ENCODE measurements at regions not wholly inside any gene's neighbourhood (a gene's known extent, or its start where the extent isn't known, plus 50 kb on each side); places are given as distances from the start of the nearest gene placed in this dataset.

DNA sequence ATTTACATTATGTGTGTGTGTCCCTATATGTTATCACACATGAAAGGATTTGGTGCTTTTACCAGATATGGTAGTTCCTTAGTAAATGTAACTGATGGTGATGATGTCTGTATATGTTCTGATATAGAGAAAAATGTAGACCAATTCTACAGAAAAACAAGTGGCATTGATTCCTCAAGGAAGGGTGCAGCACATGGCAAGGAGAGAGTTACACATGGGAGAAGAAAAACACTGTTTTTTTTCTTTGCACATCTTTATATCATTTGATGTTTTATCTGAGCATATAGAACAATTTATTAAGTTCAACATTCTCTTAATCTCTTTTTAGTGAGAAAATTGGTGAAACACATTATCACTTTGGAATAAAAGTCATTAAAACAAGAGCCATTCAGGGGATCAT lies 535.0 kb upstream of the KLF4 start:
- TF ChIP-seq CTCF (IDR thresholded peaks at IDR 0.05) (no peak), EP300 (IDR thresholded peaks at IDR 0.05) (no peak), POLR2A (IDR thresholded peaks at IDR 0.05; ENCODE audit: low read depth) (no peak), POLR2AphosphoS5 (IDR thresholded peaks at IDR 0.05) (no peak)
